HEK293 (cell line): ENCODE measurements at regions not wholly inside any gene's neighbourhood (a gene's known extent, or its start where the extent isn't known, plus 50 kb on each side); places are given as distances from the start of the nearest gene placed in this dataset.

Experiments used
- FEZF1 ChIP-seq: fragments of 450-650 bp; formaldehyde crosslinking; IDR thresholded peaks from 2 replicates; pipeline ENCODE4 v1.5.1; 2016; ENCODE audit warnings: missing biosample characterization, missing genetic modification characterization
- KLF1 ChIP-seq: fragments of 450-650 bp; formaldehyde crosslinking; IDR thresholded peaks from 2 replicates; pipeline ENCODE4 v1.5.1; 2016; ENCODE audit warnings: missing biosample characterization, missing genetic modification characterization
- KLF10 ChIP-seq: fragments of 450-650 bp; IDR thresholded peaks from 2 replicates; pipeline ENCODE4 v1.5.1; 2018; ENCODE audit warnings: missing biosample characterization, mild to moderate bottlenecking, missing genetic modification characterization
- KLF17 ChIP-seq: fragments of 450-650 bp; formaldehyde crosslinking; IDR thresholded peaks from 2 replicates; pipeline ENCODE4 v1.5.1; 2016; ENCODE audit warnings: missing biosample characterization, missing genetic modification characterization
- KLF7 ChIP-seq: fragments of 450-650 bp; formaldehyde crosslinking; IDR thresholded peaks from 2 replicates; pipeline ENCODE4 v1.5.1; 2016; ENCODE audit warnings: missing biosample characterization, missing genetic modification characterization, borderline replicate concordance
- PATZ1 ChIP-seq: fragments of 450-650 bp; formaldehyde crosslinking; IDR thresholded peaks from 2 replicates; pipeline ENCODE4 v1.5.1; 2016; ENCODE audit warnings: missing biosample characterization, missing genetic modification characterization
- PRDM4 ChIP-seq: fragments of 450-650 bp; formaldehyde crosslinking; IDR thresholded peaks from 2 replicates; pipeline ENCODE4 v1.5.1; 2017; ENCODE audit warnings: missing biosample characterization, missing genetic modification characterization
- REPIN1 ChIP-seq: fragments of 450-650 bp; formaldehyde crosslinking; IDR thresholded peaks from 2 replicates; pipeline ENCODE4 v1.5.1; 2017; ENCODE audit warnings: missing biosample characterization, missing genetic modification characterization, low read depth
- SCRT1 ChIP-seq: fragments of 450-650 bp; formaldehyde crosslinking; IDR thresholded peaks from 2 replicates; pipeline ENCODE4 v1.5.1; 2016; ENCODE audit warnings: missing biosample characterization, missing genetic modification characterization, borderline replicate concordance
- SP7 ChIP-seq: fragments of 450-650 bp; formaldehyde crosslinking; IDR thresholded peaks from 2 replicates; pipeline ENCODE4 v1.5.1; 2016; ENCODE audit warnings: missing biosample characterization, missing genetic modification characterization
- ZFHX2 ChIP-seq: fragments of 450-650 bp; formaldehyde crosslinking; conservative IDR thresholded peaks from 2 replicates; pipeline ENCODE4 v1.5.1; 2016; ENCODE audit warnings: missing biosample characterization, missing genetic modification characterization
- ZNF10 ChIP-seq: fragments of 450-650 bp; formaldehyde crosslinking; IDR thresholded peaks from 2 replicates; pipeline ENCODE4 v1.5.1; 2017; ENCODE audit warnings: missing biosample characterization, missing genetic modification characterization
- ZNF18 ChIP-seq: fragments of 450-650 bp; formaldehyde crosslinking; IDR thresholded peaks from 2 replicates; pipeline ENCODE4 v1.5.1; 2016; ENCODE audit warnings: missing biosample characterization, missing genetic modification characterization
- ZNF184 ChIP-seq: fragments of 450-650 bp; IDR thresholded peaks from 2 replicates; pipeline ENCODE4 v1.5.1; 2018; ENCODE audit warnings: missing biosample characterization, mild to moderate bottlenecking, missing genetic modification characterization
- ZNF239 ChIP-seq: fragments of 450-650 bp; formaldehyde crosslinking; IDR thresholded peaks from 2 replicates; pipeline ENCODE4 v1.5.1; 2016; ENCODE audit warnings: missing biosample characterization, missing genetic modification characterization
- ZNF280D ChIP-seq: fragments of 450-650 bp; formaldehyde crosslinking; IDR thresholded peaks from 2 replicates; pipeline ENCODE4 v1.5.1; 2016; ENCODE audit warnings: missing biosample characterization, missing genetic modification characterization
- ZNF362 ChIP-seq: fragments of 450-650 bp; formaldehyde crosslinking; IDR thresholded peaks from 2 replicates; pipeline ENCODE4 v1.5.1; 2016; ENCODE audit warnings: missing biosample characterization, missing genetic modification characterization
- ZNF391 ChIP-seq: fragments of 450-650 bp; formaldehyde crosslinking; IDR thresholded peaks from 2 replicates; pipeline ENCODE4 v1.5.1; 2016; ENCODE audit warnings: low read depth, missing biosample characterization, missing genetic modification characterization, borderline replicate concordance
- ZNF510 ChIP-seq: fragments of 450-650 bp; formaldehyde crosslinking; IDR thresholded peaks from 2 replicates; pipeline ENCODE4 v1.5.1; 2018; ENCODE audit warnings: mild to moderate bottlenecking, missing genetic modification characterization, missing biosample characterization; ENCODE audit not compliant: insufficient replicate concordance
- ZNF549 ChIP-seq: fragments of 450-650 bp; IDR thresholded peaks from 2 replicates; pipeline ENCODE4 v1.5.1; 2018; ENCODE audit warnings: missing biosample characterization, missing genetic modification characterization, mild to moderate bottlenecking, inconsistent platforms, moderate library complexity
- ZNF600 ChIP-seq: fragments of 450-650 bp; formaldehyde crosslinking; IDR thresholded peaks from 2 replicates; pipeline ENCODE4 v1.5.1; 2016; ENCODE audit warnings: missing biosample characterization, missing genetic modification characterization
- ZNF660 ChIP-seq: fragments of 450-650 bp; IDR thresholded peaks from 2 replicates; pipeline ENCODE4 v1.5.1; 2018; ENCODE audit warnings: missing biosample characterization, mild to moderate bottlenecking, missing genetic modification characterization
- ZNF707 ChIP-seq: fragments of 450-650 bp; formaldehyde crosslinking; IDR thresholded peaks from 2 replicates; pipeline ENCODE4 v1.5.1; 2016; ENCODE audit warnings: missing biosample characterization, missing genetic modification characterization
- ZNF792 ChIP-seq: fragments of 450-650 bp; formaldehyde crosslinking; IDR thresholded peaks from 2 replicates; pipeline ENCODE4 v1.5.1; 2016; ENCODE audit warnings: missing biosample characterization, missing genetic modification characterization
- ZSCAN16 ChIP-seq: fragments of 450-650 bp; formaldehyde crosslinking; IDR thresholded peaks from 2 replicates; pipeline ENCODE4 v1.5.1; 2016; ENCODE audit warnings: missing biosample characterization, missing genetic modification characterization
- ZSCAN18 ChIP-seq: fragments of 450-650 bp; formaldehyde crosslinking; IDR thresholded peaks from 2 replicates; pipeline ENCODE4 v1.5.1; 2016; ENCODE audit warnings: missing biosample characterization, missing genetic modification characterization

GRCh38 chr11:128061281-128061871 is 526.0 kb downstream of the ETS1 start (continued):
- TF ChIP-seq KLF7 (tag by site-specific recombination) (peak; percentile 41; the same call in 1 of the 2 replicates), ZNF18 (tag by site-specific recombination) (peak; percentile 84), ZNF792 (tag by site-specific recombination) (no peak), SCRT1 (tag by site-specific recombination) (peak; percentile 50; the same call in 1 of the 2 replicates), ZNF10 (tag by site-specific recombination) (peak; percentile 81), ZNF391 (peak; percentile 58; the same call in 1 of the 2 replicates), ZNF549 (tag by site-specific recombination) (no peak), KLF17 (tag by site-specific recombination) (peak; percentile 46; the same call in 1 of the 2 replicates), ZNF184 (tag by site-specific recombination) (0 out of 2 replicates have a peak, but pooled peaks have one; percentile 46), ZSCAN16 (tag by site-specific recombination) (no peak), ZNF362 (tag by site-specific recombination) (peak; percentile 63; the same call in 1 of the 2 replicates), ZNF510 (tag by site-specific recombination) (peak; percentile 4), SP7 (tag by site-specific recombination) (peak; percentile 89), ZNF660 (no peak), ZFHX2 (tag by site-specific recombination) (no peak), REPIN1 (no peak; the same call in 1 of the 2 replicates), KLF10 (tag by site-specific recombination) (peak; percentile 58), ZNF239 (tag by site-specific recombination) (peak; percentile 73; the same call in 1 of the 2 replicates), KLF1 (no peak), ZNF707 (tag by site-specific recombination) (no peak), PRDM4 (tag by site-specific recombination) (peak; percentile 84), PATZ1 (tag by site-specific recombination) (peak; percentile 96), FEZF1 (peak; percentile 89), ZSCAN18 (tag by site-specific recombination) (no peak), ZNF600 (peak; percentile 54), ZNF280D (tag by site-specific recombination) (no peak)
